NCI-H2227 (cell line): ENCODE measurements at regions not wholly inside any gene's neighbourhood (a gene's known extent, or its start where the extent isn't known, plus 50 kb on each side); places are given as distances from the start of the nearest gene placed in this dataset.

Experiments
- DNase-seq: peaks from one replicate; lab custom pipeline; 2025; ENCODE audit not compliant: unreplicated experiment; lab: John Stamatoyannopoulos, UW

GRCh38 chr4:147309434-147309833 is 171.5 kb upstream of the EDNRA start:
- DNase-seq = no peak

- no peak for DNase-seq
Measured at GRCh38 chr4:147310312-147310711, 170.6 kb upstream of the EDNRA start.

GRCh38 chr4:147311956-147312355 is 168.9 kb upstream of the EDNRA start:
- DNase-seq = no peak

- no peak for DNase-seq
Measured at GRCh38 chr4:147312376-147313046, 168.4 kb upstream of the EDNRA start.

- no peak for DNase-seq
Measured at GRCh38 chr4:147313108-147313507, 167.8 kb upstream of the EDNRA start.

- no peak for DNase-seq
Measured at GRCh38 chr4:147318586-147318985, 162.3 kb upstream of the EDNRA start.

GRCh38 chr4:147325571-147325981 is 155.3 kb upstream of the EDNRA start:
- DNase-seq = no peak

GRCh38 chr4:147326591-147326990 is 154.3 kb upstream of the EDNRA start:
- no peak for DNase-seq

GRCh38 chr4:147327322-147327721 is 153.6 kb upstream of the EDNRA start:
- no peak for DNase-seq

GRCh38 chr4:147328189-147328588 is 152.7 kb upstream of the EDNRA start:
- DNase-seq = no peak

GRCh38 chr4:147328756-147329446 is 152.0 kb upstream of the EDNRA start:
- DNase-seq = no peak

GRCh38 chr4:147332091-147332490 is 148.8 kb upstream of the EDNRA start:
- no peak for DNase-seq

GRCh38 chr4:147334478-147334877 is 146.4 kb upstream of the EDNRA start:
- DNase-seq = no peak

- no peak for DNase-seq
Measured at GRCh38 chr4:147335183-147335582, 145.7 kb upstream of the EDNRA start.

GRCh38 chr4:147336252-147336651 is 144.6 kb upstream of the EDNRA start:
- no peak for DNase-seq

- no peak for DNase-seq
Measured at GRCh38 chr4:147339100-147339499, 141.8 kb upstream of the EDNRA start.

GRCh38 chr4:147340111-147340510 is 140.8 kb upstream of the EDNRA start:
- DNase-seq = no peak

- DNase-seq = no peak
Measured at GRCh38 chr4:147340591-147341120, 140.2 kb upstream of the EDNRA start.

GRCh38 chr4:147343692-147344091 is 137.2 kb upstream of the EDNRA start:
- no peak for DNase-seq

- DNase-seq = no peak
Measured at GRCh38 chr4:147345662-147346061, 135.2 kb upstream of the EDNRA start.

GRCh38 chr4:147347217-147347616 is 133.7 kb upstream of the EDNRA start:
- no peak for DNase-seq

GRCh38 chr4:147349193-147349592 is 131.7 kb upstream of the EDNRA start:
- no peak for DNase-seq
